AG09319 (cell line): ENCODE measurements at regions not wholly inside any gene's neighbourhood (a gene's known extent, or its start where the extent isn't known, plus 50 kb on each side); places are given as distances from the start of the nearest gene placed in this dataset.

Source experiments
- DNase-seq: peaks from one replicate; pipeline ENCODE4 v3.0.0-alpha.2; 2010; ENCODE audit warnings: low read depth; ENCODE audit errors: extremely low read depth
- TF ChIP-seq, protein P1 (sequence below): IDR thresholded peaks from 2 replicates; pipeline ENCODE4 v1.5.1; 2011; ENCODE audit warnings: low read depth, mild to moderate bottlenecking, inconsistent platforms, low read length, moderate library complexity

GRCh38 chr2:898319-898718 is 52.3 kb upstream of the SNTG2 start:
- TF ChIP-seq, protein P1, sequence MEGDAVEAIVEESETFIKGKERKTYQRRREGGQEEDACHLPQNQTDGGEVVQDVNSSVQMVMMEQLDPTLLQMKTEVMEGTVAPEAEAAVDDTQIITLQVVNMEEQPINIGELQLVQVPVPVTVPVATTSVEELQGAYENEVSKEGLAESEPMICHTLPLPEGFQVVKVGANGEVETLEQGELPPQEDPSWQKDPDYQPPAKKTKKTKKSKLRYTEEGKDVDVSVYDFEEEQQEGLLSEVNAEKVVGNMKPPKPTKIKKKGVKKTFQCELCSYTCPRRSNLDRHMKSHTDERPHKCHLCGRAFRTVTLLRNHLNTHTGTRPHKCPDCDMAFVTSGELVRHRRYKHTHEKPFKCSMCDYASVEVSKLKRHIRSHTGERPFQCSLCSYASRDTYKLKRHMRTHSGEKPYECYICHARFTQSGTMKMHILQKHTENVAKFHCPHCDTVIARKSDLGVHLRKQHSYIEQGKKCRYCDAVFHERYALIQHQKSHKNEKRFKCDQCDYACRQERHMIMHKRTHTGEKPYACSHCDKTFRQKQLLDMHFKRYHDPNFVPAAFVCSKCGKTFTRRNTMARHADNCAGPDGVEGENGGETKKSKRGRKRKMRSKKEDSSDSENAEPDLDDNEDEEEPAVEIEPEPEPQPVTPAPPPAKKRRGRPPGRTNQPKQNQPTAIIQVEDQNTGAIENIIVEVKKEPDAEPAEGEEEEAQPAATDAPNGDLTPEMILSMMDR, result peak; percentile 47
- no peak for DNase-seq

DNA sequence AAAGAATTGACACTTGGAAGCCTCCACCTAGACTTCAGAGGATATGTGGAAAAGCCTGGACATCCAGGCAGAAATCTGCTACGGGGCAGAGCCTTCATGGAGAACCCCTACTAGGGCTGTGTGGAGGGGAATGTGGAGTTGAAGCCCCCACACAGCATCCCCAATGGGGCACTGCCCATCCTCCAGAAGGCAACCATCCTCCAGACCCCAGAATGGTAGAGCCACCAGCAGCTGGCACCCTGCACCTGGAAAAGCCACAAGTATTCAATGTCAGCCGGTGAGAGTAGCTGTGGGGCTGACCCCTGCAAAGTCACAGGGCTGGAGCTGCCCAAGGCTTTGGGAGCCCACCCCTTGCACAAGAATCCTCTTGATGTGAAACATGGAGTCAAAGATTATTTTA is 53.6 kb upstream of the SNTG2 start:
- TF ChIP-seq, protein P1, result no peak
- DNase-seq, result no peak

- DNase-seq, result no peak
- TF ChIP-seq, protein P1, result no peak
These were observed 57.3 kb upstream of the SNTG2 start for GRCh38 chr2:893311-893710.

- TF ChIP-seq, protein P1, result no peak
- no peak for DNase-seq
These were observed 57.8 kb upstream of the SNTG2 start for GRCh38 chr2:892892-893291.

GRCh38 chr2:892401-892800 is 58.2 kb upstream of the SNTG2 start:
- TF ChIP-seq, protein P1, result no peak

DNA sequence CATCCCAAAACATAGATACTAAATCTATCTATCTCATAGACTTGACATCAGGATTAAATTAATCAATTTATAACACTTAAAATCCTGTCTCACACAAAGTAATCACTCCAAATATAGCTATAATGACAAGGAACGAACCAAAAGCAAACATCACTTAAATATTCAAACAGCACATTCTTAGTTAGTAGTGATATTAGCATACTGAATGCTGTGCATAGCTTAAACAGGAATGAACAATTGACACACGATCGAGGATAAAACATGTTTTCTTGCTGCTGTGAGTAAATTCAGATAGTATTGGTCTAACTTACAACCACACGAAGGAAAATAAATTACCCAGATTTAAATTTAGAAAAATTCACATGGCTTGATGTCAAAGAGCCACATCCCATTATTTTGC is 58.9 kb upstream of the SNTG2 start:
- no peak for DNase-seq
- TF ChIP-seq, protein P1, result no peak

More at GRCh38 chr2:892401-892800, 58.2 kb upstream of the SNTG2 start:
- DNase-seq, result no peak

GRCh38 chr2:890791-891190 is 59.9 kb upstream of the SNTG2 start:
- TF ChIP-seq, protein P1, result no peak
- peak; percentile 81 for DNase-seq
